ENCODE measurements at regions not wholly inside any gene's neighbourhood (a gene's known extent, or its start where the extent isn't known, plus 50 kb on each side); places are given as distances from the start of the nearest gene placed in this dataset.
"Not testable (repeated sequence)": the region's sequence is repeated elsewhere in the genome, so short reads cannot be mapped to it uniquely, and the experiment has no call there.

- no peak overlapping the region for H3K4me3 ChIP-seq (ENCODE audit: low read depth, low read length)
- no peak for TF ChIP-seq CTCF (IDR thresholded peaks at IDR 0.05; ENCODE audit: insufficient read depth, low read depth, low read length, missing control alignments)
- DNase-seq (ENCODE audit: low read depth): no peak
Measured at GRCh38 chrX:121405826-121406225, 358.4 kb downstream of the GLUD2 start.

DNA sequence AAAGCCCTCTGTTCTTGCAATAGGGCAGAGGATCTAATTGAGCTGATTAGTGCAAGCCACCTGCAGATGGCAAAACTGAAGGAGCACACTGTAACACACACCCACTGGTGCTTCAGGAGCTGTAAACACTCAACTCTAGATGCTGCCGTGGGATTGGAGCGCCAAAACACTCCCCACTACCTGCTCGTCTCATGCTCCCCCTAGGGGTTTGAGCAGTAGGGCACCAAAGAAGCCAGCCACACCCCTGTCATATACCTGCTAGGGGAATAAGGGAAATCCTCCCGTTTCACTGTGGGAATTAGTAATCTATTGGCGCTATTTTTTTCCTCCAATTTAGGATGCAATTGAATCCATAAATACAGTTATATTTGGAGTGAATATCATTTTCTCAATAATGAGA is 360.2 kb downstream of the GLUD2 start:
- TF ChIP-seq CTCF (IDR thresholded peaks at IDR 0.05; ENCODE audit: insufficient read depth, low read depth, low read length, missing control alignments): no peak
- H3K4me3 ChIP-seq (ENCODE audit: low read depth, low read length): no peak overlapping the region
- peak; percentile 0 for DNase-seq (ENCODE audit: low read depth)

DNA sequence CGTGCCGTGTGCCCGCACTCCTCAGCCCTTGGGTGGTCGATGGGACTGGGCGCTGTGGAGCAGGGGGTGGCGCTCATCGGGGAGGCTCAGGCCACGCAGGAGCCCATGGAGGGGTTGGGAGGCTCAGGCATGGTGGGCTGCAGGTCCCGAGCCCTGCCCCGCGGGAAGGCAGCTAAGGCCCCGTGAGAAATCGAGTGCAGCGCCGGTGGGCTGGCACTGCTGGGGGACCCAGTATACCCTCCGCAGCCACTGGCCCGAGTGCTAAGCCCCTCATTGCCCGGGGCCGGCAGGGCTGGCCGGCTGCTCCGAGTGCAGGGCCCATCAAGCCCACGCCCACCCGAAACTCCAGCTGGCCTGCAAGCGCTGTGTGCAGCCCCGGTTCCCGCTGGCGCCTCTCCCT is 384.1 kb downstream of the GLUD2 start:
- DNase-seq (ENCODE audit: low read depth); H3K4me3 ChIP-seq (ENCODE audit: low read depth, low read length): not testable (repeated sequence)

DNA sequence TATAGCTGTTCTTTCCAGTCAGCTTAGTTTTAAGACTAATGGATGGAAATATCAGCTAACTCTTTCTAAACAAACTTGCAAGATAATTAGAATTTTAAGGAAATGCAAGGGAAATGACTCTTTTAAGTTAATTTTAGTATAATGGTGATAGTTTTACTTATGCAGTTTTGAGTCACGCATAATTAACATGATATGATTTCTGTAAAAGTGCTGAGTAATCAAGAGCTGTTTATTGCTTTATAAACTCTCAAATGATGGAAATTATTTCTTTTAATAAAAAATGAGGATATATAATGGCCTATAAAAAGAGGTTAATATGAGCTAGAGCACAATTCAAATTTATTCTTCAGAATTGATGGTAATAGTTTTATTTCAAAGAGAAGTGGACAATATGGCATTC is 385.9 kb downstream of the GLUD2 start:
- DNase-seq (ENCODE audit: low read depth): no peak
- TF ChIP-seq CTCF (IDR thresholded peaks at IDR 0.05; ENCODE audit: insufficient read depth, low read depth, low read length, missing control alignments): no peak
- no peak overlapping the region for H3K4me3 ChIP-seq (ENCODE audit: low read depth, low read length)

- not testable (repeated sequence) for H3K4me3 ChIP-seq (ENCODE audit: low read depth, low read length); DNase-seq (ENCODE audit: low read depth)
Measured at GRCh38 chrX:121437666-121438065, 390.3 kb downstream of the GLUD2 start.

DNA sequence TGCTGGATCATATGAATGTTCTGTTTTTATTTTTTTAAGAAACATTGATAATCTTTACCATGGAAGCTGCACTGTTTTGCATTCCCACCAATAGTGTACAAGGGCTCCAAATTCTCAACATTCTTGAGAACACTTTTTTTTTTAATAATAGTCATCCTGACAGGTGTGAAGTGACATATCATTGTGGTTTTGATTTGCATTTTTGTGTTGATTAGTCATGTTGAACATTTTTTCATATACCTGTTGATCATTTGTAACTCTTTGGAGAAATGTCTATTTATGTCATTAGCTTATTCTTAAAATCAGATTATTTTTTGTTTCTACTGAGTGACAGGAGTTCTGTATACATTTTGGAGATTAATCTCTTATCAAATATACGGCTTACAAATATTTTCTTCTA is 408.5 kb downstream of the GLUD2 start:
- no peak for DNase-seq (ENCODE audit: low read depth)
- H3K4me3 ChIP-seq (ENCODE audit: low read depth, low read length): no peak overlapping the region
- no peak for TF ChIP-seq CTCF (IDR thresholded peaks at IDR 0.05; ENCODE audit: insufficient read depth, low read depth, low read length, missing control alignments)

DNA sequence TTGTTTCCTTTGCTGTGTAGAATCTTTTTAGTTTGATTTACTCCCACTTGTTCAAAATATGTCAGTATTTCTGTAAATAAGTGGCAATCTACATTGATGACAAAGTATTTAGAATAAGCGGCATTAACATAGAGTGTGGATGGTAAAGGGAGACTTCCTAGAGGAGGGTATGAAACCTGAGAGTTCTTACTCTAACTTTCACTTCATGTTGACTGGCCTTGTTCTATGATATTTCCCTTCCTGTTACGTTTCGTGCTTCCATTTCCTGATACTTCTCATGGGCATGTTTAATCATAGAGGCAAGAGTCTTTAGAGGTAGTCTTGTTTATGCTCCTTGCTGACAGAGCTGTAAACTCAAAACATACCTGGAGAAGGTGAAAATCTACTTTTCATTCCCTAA is 408.9 kb downstream of the GLUD2 start:
- H3K4me3 ChIP-seq (ENCODE audit: low read depth, low read length): no peak overlapping the region
- TF ChIP-seq CTCF (IDR thresholded peaks at IDR 0.05; ENCODE audit: insufficient read depth, low read depth, low read length, missing control alignments): no peak
- DNase-seq (ENCODE audit: low read depth): peak; percentile 3

GRCh38 chrX:121457096-121457495 is 409.7 kb downstream of the GLUD2 start:
- no peak overlapping the region for H3K4me3 ChIP-seq (ENCODE audit: low read depth, low read length)
- TF ChIP-seq CTCF (IDR thresholded peaks at IDR 0.05; ENCODE audit: insufficient read depth, low read depth, low read length, missing control alignments): no peak
- no peak for DNase-seq (ENCODE audit: low read depth)
